Chondrocyte (in vitro differentiated cells): ENCODE measurements at regions not wholly inside any gene's neighbourhood (a gene's known extent, or its start where the extent isn't known, plus 50 kb on each side); places are given as distances from the start of the nearest gene placed in this dataset.

Source experiments
- DNase-seq: peaks from one replicate; pipeline ENCODE4 v3.0.0; 2021; ENCODE audit warnings: mixed read lengths, low spot score
- H3K27ac Mint-ChIP-seq: one replicate; pipeline ENCODE4 v1.8.0; 2021; ENCODE audit warnings: mild to moderate bottlenecking, moderate library complexity, mixed read lengths; ENCODE audit not compliant: unreplicated experiment
- H3K27me3 Mint-ChIP-seq: 2 replicates; pipeline ENCODE4 v1.8.0; 2021; ENCODE audit warnings: low read depth, mixed read lengths
- H3K36me3 Mint-ChIP-seq: 2 replicates; pipeline ENCODE4 v1.8.0; 2021; ENCODE audit warnings: low read depth, mixed read lengths
- H3K4me1 Mint-ChIP-seq: 2 replicates; pipeline ENCODE4 v1.8.0; 2021; ENCODE audit warnings: low read depth, mild to moderate bottlenecking, mixed read lengths
- H3K4me3 Mint-ChIP-seq: one replicate; pipeline ENCODE4 v1.8.0; 2021; ENCODE audit warnings: mild to moderate bottlenecking, moderate library complexity, mixed read lengths; ENCODE audit not compliant: unreplicated experiment
- H3K9me3 Mint-ChIP-seq: 2 replicates; pipeline ENCODE4 v1.8.0; 2021; ENCODE audit warnings: low read depth, mixed read lengths
- TF ChIP-seq, protein P1 (sequence below): fragments of 200-600 bp; sonication (generic); IDR thresholded peaks from 2 replicates; pipeline ENCODE4 v1.5.0; 2021; ENCODE audit warnings: antibody characterized with exemption, mild to moderate bottlenecking, moderate library complexity

DNA sequence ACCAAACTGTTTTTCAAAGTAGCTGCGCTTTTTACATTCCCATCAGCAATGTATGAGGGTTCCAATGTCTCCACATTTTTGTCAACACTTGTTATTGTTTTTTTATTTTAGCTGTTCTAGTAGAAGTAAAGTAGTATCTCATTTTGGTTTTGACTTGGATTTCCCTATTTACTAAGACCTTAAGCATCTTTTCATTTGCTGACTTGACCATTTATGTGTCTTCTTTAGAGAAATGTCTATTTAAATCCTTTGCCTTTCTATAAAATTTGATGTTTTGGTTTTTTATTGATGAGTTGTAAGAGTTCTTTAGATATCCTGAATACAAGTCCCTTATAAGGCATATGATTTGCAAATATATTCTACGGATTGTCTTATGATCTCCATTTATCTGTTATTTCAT, 110.6 kb downstream of the CD164 start:
- no peak overlapping the region for H3K27ac Mint-ChIP-seq
- no peaks in the 10 kb centered on the region for H3K4me1 Mint-ChIP-seq
- peaks cover 6% of the 10 kb centered on the region for H3K9me3 Mint-ChIP-seq
- no peaks in the 10 kb centered on the region for H3K27me3 Mint-ChIP-seq
- H3K4me3 Mint-ChIP-seq = no peak overlapping the region
- TF ChIP-seq, protein P1, sequence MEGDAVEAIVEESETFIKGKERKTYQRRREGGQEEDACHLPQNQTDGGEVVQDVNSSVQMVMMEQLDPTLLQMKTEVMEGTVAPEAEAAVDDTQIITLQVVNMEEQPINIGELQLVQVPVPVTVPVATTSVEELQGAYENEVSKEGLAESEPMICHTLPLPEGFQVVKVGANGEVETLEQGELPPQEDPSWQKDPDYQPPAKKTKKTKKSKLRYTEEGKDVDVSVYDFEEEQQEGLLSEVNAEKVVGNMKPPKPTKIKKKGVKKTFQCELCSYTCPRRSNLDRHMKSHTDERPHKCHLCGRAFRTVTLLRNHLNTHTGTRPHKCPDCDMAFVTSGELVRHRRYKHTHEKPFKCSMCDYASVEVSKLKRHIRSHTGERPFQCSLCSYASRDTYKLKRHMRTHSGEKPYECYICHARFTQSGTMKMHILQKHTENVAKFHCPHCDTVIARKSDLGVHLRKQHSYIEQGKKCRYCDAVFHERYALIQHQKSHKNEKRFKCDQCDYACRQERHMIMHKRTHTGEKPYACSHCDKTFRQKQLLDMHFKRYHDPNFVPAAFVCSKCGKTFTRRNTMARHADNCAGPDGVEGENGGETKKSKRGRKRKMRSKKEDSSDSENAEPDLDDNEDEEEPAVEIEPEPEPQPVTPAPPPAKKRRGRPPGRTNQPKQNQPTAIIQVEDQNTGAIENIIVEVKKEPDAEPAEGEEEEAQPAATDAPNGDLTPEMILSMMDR = no peak
- H3K36me3 Mint-ChIP-seq = peaks cover 5% of the 10 kb centered on the region
- DNase-seq = no peak

DNA sequence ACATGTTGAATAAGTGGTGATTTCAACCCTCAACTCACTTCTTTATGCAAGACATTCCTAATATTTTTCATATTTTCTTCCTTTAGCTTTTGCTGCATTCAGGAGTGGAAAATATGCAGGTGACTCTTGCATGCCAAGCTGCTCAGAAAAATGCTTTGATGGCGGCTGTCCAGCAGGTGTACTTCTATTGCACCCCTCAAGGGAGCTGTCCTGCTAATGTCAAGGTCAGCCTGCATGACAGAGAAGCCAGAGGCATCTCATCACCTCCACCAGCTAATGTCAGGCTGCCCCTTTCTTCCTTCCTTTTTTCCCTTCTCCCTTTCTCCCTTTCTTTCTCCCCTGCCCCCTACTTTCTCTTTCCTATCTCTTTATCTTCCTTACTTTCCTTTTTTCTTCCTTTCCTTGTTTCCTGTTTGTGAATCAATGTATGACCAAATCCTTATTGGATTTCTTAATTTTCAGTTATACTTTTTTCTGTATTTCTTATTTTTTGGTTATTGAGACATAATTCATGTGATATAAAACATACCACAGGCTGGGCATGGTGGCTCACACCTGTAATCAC, 112.2 kb downstream of the CD164 start:
- Mint-ChIP-seq H3K9me3 (peaks cover 6% of the 10 kb centered on the region), H3K4me3 (no peak overlapping the region), H3K36me3 (peaks cover 5% of the 10 kb centered on the region), H3K27ac (no peak overlapping the region), H3K27me3 (no peaks in the 10 kb centered on the region), H3K4me1 (no peaks in the 10 kb centered on the region)
- no peak for DNase-seq
- TF ChIP-seq, protein P1 = no peak

DNA sequence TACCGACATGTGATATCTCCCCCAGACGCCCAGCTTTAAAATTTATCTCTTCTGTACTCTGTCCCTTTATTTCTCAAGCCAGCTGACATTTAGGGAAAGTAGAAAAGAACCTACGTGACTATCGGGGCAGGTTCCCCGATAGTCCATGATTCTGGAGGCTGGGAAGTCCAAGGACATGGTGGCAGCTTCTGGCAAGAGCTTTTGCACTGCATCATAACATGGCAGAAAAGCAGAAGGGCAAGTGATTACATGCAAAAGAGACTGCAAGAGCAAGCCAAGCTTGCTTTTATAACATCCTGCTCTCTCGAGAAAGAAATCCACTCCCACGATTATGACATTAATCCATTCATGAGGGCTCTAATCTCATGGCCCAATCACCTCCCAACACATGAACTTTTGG, 113.2 kb downstream of the CD164 start:
- no peak overlapping the region for H3K4me3 Mint-ChIP-seq
- peaks cover 5% of the 10 kb centered on the region for H3K36me3 Mint-ChIP-seq
- peaks cover 6% of the 10 kb centered on the region for H3K9me3 Mint-ChIP-seq
- no peaks in the 10 kb centered on the region for H3K4me1 Mint-ChIP-seq
- no peaks in the 10 kb centered on the region for H3K27me3 Mint-ChIP-seq
- no peak overlapping the region for H3K27ac Mint-ChIP-seq
- TF ChIP-seq, protein P1 = no peak
- no peak for DNase-seq

- H3K9me3 Mint-ChIP-seq = peaks cover 6% of the 10 kb centered on the region
- no peak overlapping the region for H3K4me3 Mint-ChIP-seq
- no peaks in the 10 kb centered on the region for H3K27me3 Mint-ChIP-seq
- TF ChIP-seq, protein P1 = no peak
- no peak for DNase-seq
- H3K4me1 Mint-ChIP-seq = peaks cover 4% of the 10 kb centered on the region
- no peak overlapping the region for H3K27ac Mint-ChIP-seq
- peaks cover 8% of the 10 kb centered on the region for H3K36me3 Mint-ChIP-seq
Observed at GRCh38 chr6:109265530-109265929, 116.7 kb downstream of the CD164 start.

DNA sequence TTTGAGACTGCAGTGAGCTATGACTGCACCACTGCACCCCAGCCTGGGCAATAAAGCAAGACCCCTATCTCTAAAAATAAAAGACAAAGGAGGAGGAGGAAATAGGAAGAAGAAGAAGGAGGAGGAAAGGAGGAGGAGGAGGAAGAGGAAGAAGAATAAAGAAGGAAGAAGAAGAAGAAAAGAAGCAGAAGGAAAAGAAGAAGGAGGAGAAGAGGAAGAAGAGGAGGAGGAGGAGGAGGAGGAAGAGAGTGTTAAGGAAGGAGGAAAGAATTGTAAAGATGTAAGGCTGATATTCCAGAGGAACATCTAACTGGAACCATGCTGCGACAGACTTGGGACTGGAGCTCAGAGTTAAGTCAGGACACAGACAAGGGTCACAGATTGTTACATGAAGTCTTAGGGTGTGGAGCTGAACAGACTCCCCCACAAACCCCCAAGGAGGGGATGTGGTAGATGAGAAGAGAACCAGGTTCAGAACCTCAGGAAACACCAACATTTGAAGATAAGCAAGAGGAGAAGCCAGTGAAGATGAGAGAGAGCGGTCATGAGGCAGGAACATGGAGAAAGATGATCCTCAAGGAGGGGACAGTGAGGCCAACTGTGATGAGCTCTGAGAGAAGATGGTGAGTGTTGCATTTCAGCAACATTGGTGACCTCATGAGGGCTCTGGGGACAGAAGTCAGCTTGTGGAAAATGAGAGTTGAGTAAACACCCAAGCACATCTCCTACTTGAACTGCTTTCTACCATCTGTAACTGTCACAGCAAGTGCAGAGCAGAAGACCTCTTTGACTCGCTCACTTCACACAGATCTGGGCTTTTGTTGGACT, 118.2 kb downstream of the CD164 start:
- no peak overlapping the region for H3K27ac Mint-ChIP-seq
- H3K4me3 Mint-ChIP-seq = no peak overlapping the region
- H3K27me3 Mint-ChIP-seq = no peaks in the 10 kb centered on the region
- H3K9me3 Mint-ChIP-seq = peaks cover 6% of the 10 kb centered on the region
- no peak for DNase-seq
- peaks cover 5% of the 10 kb centered on the region for H3K4me1 Mint-ChIP-seq
- TF ChIP-seq, protein P1 = no peak
- H3K36me3 Mint-ChIP-seq = peaks cover 8% of the 10 kb centered on the region
